ENCODE measurements at regions not wholly inside any gene's neighbourhood (a gene's known extent, or its start where the extent isn't known, plus 50 kb on each side); places are given as distances from the start of the nearest gene placed in this dataset.

DNA sequence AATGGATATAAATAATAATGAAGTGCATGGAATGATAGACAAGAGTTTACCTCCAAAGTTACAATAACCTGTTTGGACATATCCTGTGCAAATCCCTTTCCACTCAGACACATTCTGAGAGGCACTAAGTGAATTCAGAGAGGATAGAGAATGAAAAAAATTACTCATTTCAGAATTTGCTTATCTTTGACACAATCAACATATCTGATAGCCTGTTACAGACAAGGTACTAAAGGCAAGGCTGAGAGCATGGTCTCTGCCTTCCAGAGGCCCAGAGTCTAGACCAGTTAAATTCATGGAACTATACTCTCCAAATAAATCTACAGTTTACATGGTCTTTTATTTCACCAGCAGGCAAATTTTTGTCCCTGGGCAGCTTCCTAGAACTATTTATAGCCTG, 371.8 kb upstream of the PTGER4 start:
- TF ChIP-seq POLR2A (IDR thresholded peaks at IDR 0.05): no peak
- TF ChIP-seq, protein P1, sequence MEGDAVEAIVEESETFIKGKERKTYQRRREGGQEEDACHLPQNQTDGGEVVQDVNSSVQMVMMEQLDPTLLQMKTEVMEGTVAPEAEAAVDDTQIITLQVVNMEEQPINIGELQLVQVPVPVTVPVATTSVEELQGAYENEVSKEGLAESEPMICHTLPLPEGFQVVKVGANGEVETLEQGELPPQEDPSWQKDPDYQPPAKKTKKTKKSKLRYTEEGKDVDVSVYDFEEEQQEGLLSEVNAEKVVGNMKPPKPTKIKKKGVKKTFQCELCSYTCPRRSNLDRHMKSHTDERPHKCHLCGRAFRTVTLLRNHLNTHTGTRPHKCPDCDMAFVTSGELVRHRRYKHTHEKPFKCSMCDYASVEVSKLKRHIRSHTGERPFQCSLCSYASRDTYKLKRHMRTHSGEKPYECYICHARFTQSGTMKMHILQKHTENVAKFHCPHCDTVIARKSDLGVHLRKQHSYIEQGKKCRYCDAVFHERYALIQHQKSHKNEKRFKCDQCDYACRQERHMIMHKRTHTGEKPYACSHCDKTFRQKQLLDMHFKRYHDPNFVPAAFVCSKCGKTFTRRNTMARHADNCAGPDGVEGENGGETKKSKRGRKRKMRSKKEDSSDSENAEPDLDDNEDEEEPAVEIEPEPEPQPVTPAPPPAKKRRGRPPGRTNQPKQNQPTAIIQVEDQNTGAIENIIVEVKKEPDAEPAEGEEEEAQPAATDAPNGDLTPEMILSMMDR (IDR thresholded peaks at IDR 0.05): no peak

Data from testis (tissue), 2 donors.